ENCODE measurements at regions not wholly inside any gene's neighbourhood (a gene's known extent, or its start where the extent isn't known, plus 50 kb on each side); places are given as distances from the start of the nearest gene placed in this dataset.

GRCh38 chr14:22200977-22201605, 387.9 kb downstream of the DAD1 start:
- Histone ChIP-seq H3K14ac (replicated peaks; ENCODE audit: low read depth, low read length) (no peak overlapping the region), H2AK5ac (ENCODE audit: low read depth, low read length) (no peak overlapping the region), H3K4me3 (ENCODE audit: insufficient read depth, low read depth, low read length) (no peak overlapping the region), H4K8ac (ENCODE audit: low read depth in 2 of 2, low read length in 2 of 2) (no peak overlapping the region), H3K36me3 (ENCODE audit: control insufficient read depth, insufficient read depth, low read length) (no peaks in the 10 kb centered on the region), H4K5ac (ENCODE audit: low read depth, low read length) (no peak overlapping the region), H2AK9ac (replicated peaks; ENCODE audit: low read depth, low read length, poor library complexity) (no peak overlapping the region), H3K4ac (ENCODE audit: low read depth, low read length) (no peak overlapping the region; the same call in 1 of the 2 replicates), H3K23ac (ENCODE audit: low read depth, low read length) (no peak overlapping the region), H3K4me1 (ENCODE audit: control insufficient read depth, insufficient read depth, low read length) (0 out of 2 replicates have a peak, but pooled peaks cover 1% of the 10 kb centered on the region), H3K79me1 (ENCODE audit: low read depth in 1 of 2, low read length in 2 of 2) (no peaks in the 10 kb centered on the region), H2BK20ac (ENCODE audit: low read depth, low read length) (peak overlapping the region; percentile 60; the same call in 1 of the 2 replicates), H4K20me1 (ENCODE audit: insufficient read depth, low read length) (no peaks in the 10 kb centered on the region), H3K18ac (ENCODE audit: low read depth, low read length) (no peak overlapping the region), H2AFZ (replicated peaks; ENCODE audit: low read length, poor library complexity) (no peak overlapping the region), H3K56ac (ENCODE audit: extremely low read depth, insufficient read depth, low read length) (no peak overlapping the region), H4K91ac (ENCODE audit: insufficient read depth, low read depth, low read length) (no peak overlapping the region), H3K9me1 (ENCODE audit: insufficient read depth, low read length) (no peaks in the 10 kb centered on the region; the same call in 1 of the 2 replicates), H3K9ac (ENCODE audit: low read depth, low read length) (no peak overlapping the region), H3K27me3 (ENCODE audit: control insufficient read depth, insufficient read depth, low read length) (no peaks in the 10 kb centered on the region), H3K27ac (ENCODE audit: insufficient read depth, low read length) (no peak overlapping the region), H2BK120ac (ENCODE audit: low read depth, low read length) (peak overlapping the region; percentile 39; the same call in 1 of the 2 replicates), H3K4me2 (ENCODE audit: low read depth, low read length) (no peak overlapping the region), H2BK15ac (ENCODE audit: low read depth, low read length) (no peak overlapping the region; the same call in 2 of the 3 replicates), H3K9me3 (ENCODE audit: control insufficient read depth, insufficient read depth, low read length) (peaks cover 6% of the 10 kb centered on the region), H2BK5ac (ENCODE audit: low read depth, low read length, poor library complexity, severe bottlenecking) (no peak overlapping the region)
- WGBS, 2 experiments (ENCODE audit: extremely low coverage in 2 of 2, insufficient read length in 1 of 2) = no CpG with 5 or more reads among the region's 1 CpG
- dilution Hi-C loops (cut with HindIII; ENCODE audit: low sequenced_read_pairs, unreplicated experiment) = no loop called here
- BruUV-seq (replicated peaks) = no TSS peak
- in situ Hi-C loops (cut with MboI; ENCODE audit: low sequenced_read_pairs) = loop anchor here (10.0 kb wide), 1 partner anchor 174 kb away; no protein-coding TSS in a partner anchor
- peak; percentile 98 for ATAC-seq (ENCODE audit: low read depth)
- DNase-seq = peak; percentile 82
- ChIA-PET CTCF (interaction anchor here (0.6 to 2.0 kb wide), 19 partner anchors 9 to 221 kb away, joined by 3 to 9 read pairs (median 3); no protein-coding TSS in a partner anchor), POLR2A (ENCODE audit: unreplicated experiment) (no interaction called here)
- intact Hi-C loops (cut with micrococcal nuclease) = loop anchor here (5.0 kb wide), 1 partner anchor 111 kb away; no protein-coding TSS in a partner anchor
- TF ChIP-seq USF2 (IDR thresholded peaks at IDR 0.05; ENCODE audit: low read depth, low read length) = no peak
- no peak for TF ChIP-seq RFX5 (IDR thresholded peaks at IDR 0.05; ENCODE audit: low read depth, low read length)
- TF ChIP-seq SMC3 (IDR thresholded peaks at IDR 0.05; ENCODE audit: low read depth, low read length) = peak; percentile 64
- no peak for TF ChIP-seq NFE2L2 (IDR thresholded peaks at IDR 0.05; ENCODE audit: low read depth, low read length)
- no peak for TF ChIP-seq MAFK (IDR thresholded peaks at IDR 0.05; ENCODE audit: low read depth, low read length)
- no peak for TF ChIP-seq MXI1 (IDR thresholded peaks at IDR 0.05; ENCODE audit: borderline replicate concordance, low read depth, low read length)
- no peak for TF ChIP-seq FOS (IDR thresholded peaks at IDR 0.05; ENCODE audit: low read depth, low read length)
- peak; percentile 72 for TF ChIP-seq RAD21 (IDR thresholded peaks at IDR 0.05; ENCODE audit: low read length)
- TF ChIP-seq MAZ (IDR thresholded peaks at IDR 0.05; ENCODE audit: borderline replicate concordance, low read depth, low read length) = no peak
- TF ChIP-seq RCOR1 (IDR thresholded peaks at IDR 0.05; ENCODE audit: insufficient replicate concordance, low read length) = no peak
- TF ChIP-seq POLR2A (IDR thresholded peaks at IDR 0.05; ENCODE audit: low read depth, low read length) = no peak
- TF ChIP-seq CHD1 (IDR thresholded peaks at IDR 0.05; ENCODE audit: low read depth, low read length) = no peak
- TF ChIP-seq ELK1 (IDR thresholded peaks at IDR 0.05; ENCODE audit: borderline replicate concordance, low read depth, low read length) = no peak
- peak; percentile 79 for TF ChIP-seq CTCF (conservative IDR thresholded peaks at IDR 0.05; ENCODE audit: low read depth, low read length)
- TF ChIP-seq BHLHE40 (IDR thresholded peaks at IDR 0.05; ENCODE audit: low read depth, low read length) = no peak

Data from IMR-90 (cell line).